Islet of Langerhans (tissue), 1 donor: ENCODE measurements at regions not wholly inside any gene's neighbourhood (a gene's known extent, or its start where the extent isn't known, plus 50 kb on each side); places are given as distances from the start of the nearest gene placed in this dataset.

ENCODE experiments used
- FAIRE-seq: peaks from one replicate; lab custom pipeline; 2011; peaks lifted over from hg19 to GRCh38; lab: Jason Lieb, UNC

DNA sequence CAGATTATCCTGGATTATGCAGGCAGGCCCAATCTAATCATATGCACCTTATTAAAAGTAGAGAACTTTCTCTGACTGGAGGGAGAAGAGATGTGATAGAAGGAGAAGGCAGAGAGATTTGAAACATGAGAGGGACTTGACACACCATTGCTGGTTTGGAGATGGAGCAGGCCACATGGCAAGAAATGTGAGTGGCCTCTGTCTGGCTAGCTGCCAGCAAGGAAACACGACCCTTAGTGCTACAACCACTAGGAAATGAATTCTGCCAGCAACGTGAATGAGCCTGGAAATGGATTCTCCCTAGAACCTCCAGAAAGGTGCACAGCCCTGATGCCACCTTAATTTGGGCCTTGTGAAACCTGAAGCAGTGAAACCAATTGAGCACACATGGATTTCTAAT, 79.5 kb upstream of the MBNL3 start:
- no peak for FAIRE-seq

DNA sequence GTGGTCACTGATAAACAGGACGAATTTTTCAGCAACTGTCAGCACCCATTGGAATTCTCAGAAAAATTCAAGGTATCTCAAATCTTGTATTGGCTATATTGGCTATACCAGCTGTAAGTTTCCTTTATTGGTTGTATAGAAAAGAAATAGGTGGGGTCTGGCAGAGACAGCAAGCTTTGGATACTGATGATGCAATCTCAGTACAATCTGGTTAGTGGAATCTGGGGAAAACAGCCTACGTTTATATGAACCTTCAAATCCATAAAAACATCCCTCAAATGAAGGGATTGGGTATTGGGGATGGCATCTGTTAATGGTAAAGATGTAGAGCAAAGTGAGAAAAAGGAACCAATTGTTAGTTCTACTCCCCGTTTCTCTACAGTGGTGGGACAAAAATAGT, 76.4 kb upstream of the MBNL3 start:
- FAIRE-seq = no peak

DNA sequence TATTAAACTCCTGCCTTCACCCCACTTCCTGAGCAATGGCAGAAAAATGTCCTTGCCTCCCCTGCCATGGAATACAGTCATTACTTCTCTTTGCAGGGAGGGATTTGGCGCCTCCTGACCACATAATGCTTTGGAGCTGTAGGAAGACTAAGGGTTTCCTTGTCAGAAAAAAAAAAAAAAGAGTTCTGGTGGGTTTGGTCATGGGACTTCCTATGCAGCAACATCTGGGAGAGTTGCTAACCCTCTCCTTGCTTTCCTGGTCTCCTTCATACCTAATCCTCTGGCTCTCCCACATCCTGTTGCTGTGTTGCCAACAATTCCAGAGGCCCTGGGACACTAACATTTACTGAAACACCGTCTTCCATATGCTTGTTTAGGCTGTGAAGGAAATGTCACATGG, 75.1 kb upstream of the MBNL3 start:
- FAIRE-seq = no peak

DNA sequence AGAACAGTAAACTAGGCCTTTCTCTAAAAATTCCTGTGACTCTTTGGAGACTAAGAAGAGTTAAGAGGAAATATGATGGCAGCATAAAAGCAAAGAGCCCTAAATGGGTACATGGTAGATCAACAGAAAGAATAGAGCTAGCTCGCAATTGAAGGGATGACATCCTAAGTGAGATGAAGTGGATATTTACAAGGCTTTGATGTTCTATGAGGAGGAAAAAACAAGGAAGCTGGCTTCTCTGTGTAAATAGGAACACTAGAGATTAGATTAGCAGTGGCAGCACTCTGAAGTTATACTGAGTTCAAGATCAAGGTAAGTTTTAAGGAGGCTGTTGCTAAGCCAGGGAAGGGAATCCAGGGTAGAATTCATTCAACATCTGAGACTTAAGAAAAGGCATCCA, 73.1 kb upstream of the MBNL3 start:
- peak; percentile 70 for FAIRE-seq

DNA sequence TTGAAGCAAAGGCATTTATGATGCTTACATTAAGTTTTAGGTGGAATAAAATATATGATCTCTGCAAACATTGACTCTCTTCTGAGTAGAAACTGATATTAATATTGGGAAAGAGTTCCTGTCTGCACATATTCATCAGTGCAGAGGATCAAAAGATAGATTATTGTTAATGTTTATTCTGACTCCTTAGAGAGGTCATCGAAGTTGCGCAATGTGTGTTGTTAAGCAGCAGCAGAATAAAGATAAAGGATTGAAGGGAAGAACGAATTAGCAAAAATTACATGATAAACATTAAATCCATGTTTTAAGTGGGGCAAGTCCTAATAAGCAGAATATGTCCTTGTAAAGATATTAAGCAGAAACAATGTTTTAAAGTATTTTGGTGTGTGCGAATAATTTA, 72.6 kb upstream of the MBNL3 start:
- peak; percentile 21 for FAIRE-seq

DNA sequence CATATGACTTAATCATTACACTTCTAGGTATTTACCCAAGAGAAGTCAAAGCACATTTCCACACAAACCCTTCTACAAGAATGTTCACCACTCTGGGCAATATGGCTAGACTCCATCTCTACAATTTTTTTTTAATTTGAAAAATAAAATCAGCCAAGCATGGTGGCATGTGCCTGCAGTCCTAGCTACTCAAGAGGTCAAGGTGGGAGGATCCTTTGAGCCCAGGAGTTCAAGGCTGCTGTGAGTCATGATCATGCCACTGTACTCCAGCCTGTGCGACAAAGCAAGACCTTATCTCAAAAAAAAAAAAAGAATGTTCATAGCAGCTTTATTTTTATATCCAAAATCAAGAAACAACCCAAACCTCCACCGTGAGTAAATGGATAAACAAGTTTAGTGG, 70.3 kb upstream of the MBNL3 start:
- no peak for FAIRE-seq

DNA sequence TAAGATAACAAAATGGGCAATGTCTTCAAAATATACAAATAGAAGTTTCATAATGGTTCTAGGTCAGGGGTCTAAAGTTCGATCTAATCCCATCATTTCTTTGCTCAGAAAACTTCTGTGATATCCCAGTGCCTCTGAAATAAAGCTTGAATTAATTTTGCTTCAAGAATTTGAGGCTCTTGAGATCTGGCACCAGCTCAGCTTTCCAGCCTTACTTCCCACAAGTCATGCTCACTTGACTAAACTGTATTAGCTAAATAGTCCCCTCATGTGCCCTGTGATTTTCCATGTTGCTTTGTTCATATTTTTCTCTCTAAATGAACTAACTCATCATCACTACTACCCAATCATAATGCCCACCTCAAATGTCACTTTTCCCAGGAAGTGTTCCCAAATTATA, 50.8 kb upstream of the MBNL3 start:
- no peak for FAIRE-seq
